K562 (cell line): ENCODE measurements at regions not wholly inside any gene's neighbourhood (a gene's known extent, or its start where the extent isn't known, plus 50 kb on each side); places are given as distances from the start of the nearest gene placed in this dataset.

Source experiments
- ATAC-seq: fragments of 200-7000 bp; cut with Tn5 transposase; 3 replicates; pipeline ENCODE4 v1.9.1; 2020; ENCODE audit warnings: moderate library complexity
- BruUV-seq: library from RNA; stranded (reverse); fragments of 400-500 nt; replicated peaks from 2 replicates; lab custom pipeline; 2021; lab: Mats Ljungman, UMichigan
- CTCF ChIA-PET: fragments of 300-600 bp; formaldehyde crosslinking; extraction: SDS; loops from one replicate; lab custom pipeline; 2021; ENCODE audit warnings: low intra/inter-chr PET ratio; lab: Yijun Ruan, JAX
- POLR2A ChIA-PET: fragments of 300-600, 350-650 bp; sonication (Branson Sonifier 250); formaldehyde crosslinking; extraction: SDS; loops from one replicate; lab custom pipeline; 2021; ENCODE audit warnings: antibody characterized with exemption, inconsistent platforms; lab: Yijun Ruan, JAX
- DNase-seq, 4 experiments: peaks; one replicate each; pipeline versions ENCODE4 v3.0.0 to v3.0.0-alpha.2; 2011 to 2018; ENCODE audit warnings: low spot score in 3 of 4, mixed read lengths in 3 of 4; ENCODE audit errors: extremely low read depth in 1 of 4
- FAIRE-seq: peaks from 2 replicates; lab custom pipeline; 2011; peaks lifted over from hg19 to GRCh38; lab: Jason Lieb, UNC
- H2AFZ ChIP-seq: 2 replicates; pipeline ENCODE4 v1.6.0; 2011; ENCODE audit warnings: low read depth, low read length, control low read depth, inconsistent platforms
- H3K27ac ChIP-seq: fragments of 200-600 bp; 3 replicates; pipeline ENCODE4 v1.8.0; 2011; ENCODE audit warnings: low read depth, mild to moderate bottlenecking, control low read depth, inconsistent platforms, low read length, moderate library complexity, mixed read lengths; ENCODE audit errors: extremely low read depth
- H3K27me3 ChIP-seq, 2 experiments: fragments of 300-600 bp in 1 of 2; 2 replicates in 1 of 2; 3 replicates in 1 of 2; pipeline versions ENCODE4 v1.6.0 to v1.8.0; 2011; ENCODE audit warnings: inconsistent platforms in 2 of 2, low read length in 2 of 2, mild to moderate bottlenecking in 1 of 2, mixed read lengths in 1 of 2, moderate library complexity in 1 of 2; ENCODE audit not compliant: control insufficient read depth in 2 of 2, insufficient read depth in 2 of 2
- H3K36me3 ChIP-seq: fragments of 300-600 bp; 3 replicates; pipeline ENCODE4 v1.8.0; 2011; ENCODE audit warnings: mild to moderate bottlenecking, low read length, inconsistent platforms; ENCODE audit not compliant: control insufficient read depth, insufficient read depth
- H3K4me1 ChIP-seq, 2 experiments: fragments of 200-600 bp in 1 of 2; replicated peaks in 1 of 2; 2 replicates in 1 of 2; 3 replicates in 1 of 2; pipeline versions ENCODE4 v1.5.1 to v1.8.0; 2011; ENCODE audit warnings: inconsistent platforms in 2 of 2, low read length in 2 of 2, mild to moderate bottlenecking in 1 of 2, mixed read lengths in 1 of 2, moderate library complexity in 1 of 2; ENCODE audit not compliant: control insufficient read depth in 2 of 2, insufficient read depth in 2 of 2
- H3K4me2 ChIP-seq: 2 replicates; pipeline ENCODE4 v1.6.1; 2011; ENCODE audit warnings: low read length, control low read depth, inconsistent platforms, mixed read lengths; ENCODE audit not compliant: insufficient read depth
- H3K4me3 ChIP-seq: fragments of 200-600 bp; sonication (generic), shearing (Covaris generic); 2 replicates; pipeline ENCODE4 v1.5.1; 2016; ENCODE audit warnings: control low read depth, inconsistent platforms
- H3K79me2 ChIP-seq: fragments of 200-600 bp; 3 replicates; pipeline ENCODE4 v1.8.0; 2011; ENCODE audit warnings: low read length, inconsistent platforms; ENCODE audit not compliant: control insufficient read depth, insufficient read depth
- H3K9ac ChIP-seq, 2 experiments: 2 replicates each; pipeline versions ENCODE4 v1.6.0 to v1.6.1; 2011; ENCODE audit warnings: low read depth in 2 of 2, low read length in 2 of 2, control low read depth in 1 of 2, inconsistent platforms in 1 of 2, mild to moderate bottlenecking in 1 of 2, mixed read lengths in 1 of 2; ENCODE audit not compliant: insufficient read depth in 1 of 2
- H3K9me1 ChIP-seq: one replicate; pipeline ENCODE4 v1.6.0; 2011; ENCODE audit warnings: inconsistent platforms, mild to moderate bottlenecking, low read length, moderate library complexity; ENCODE audit not compliant: control insufficient read depth, insufficient read depth
- H3K9me3 ChIP-seq: replicated peaks from 2 replicates; pipeline ENCODE4 v1.5.1; 2011; ENCODE audit warnings: low read depth, low read length, inconsistent platforms; ENCODE audit not compliant: control insufficient read depth, insufficient read depth
- H4K20me1 ChIP-seq: replicated peaks from 2 replicates; pipeline ENCODE4 v1.6.1; 2011; ENCODE audit warnings: low read length, inconsistent platforms, mixed read lengths; ENCODE audit not compliant: control insufficient read depth, insufficient read depth
- ARID1B ChIP-seq: fragments of 450-650 bp; IDR thresholded peaks from 2 replicates; pipeline ENCODE4 v1.6.1; 2016; ENCODE audit warnings: antibody characterized with exemption, mild to moderate bottlenecking, inconsistent platforms
- ELF1 ChIP-seq: fragments of 200-800 bp; sonication (Bioruptor generic); IDR thresholded peaks from 2 replicates; pipeline ENCODE4 v1.6.1; 2016; ENCODE audit warnings: missing genetic modification characterization, missing compliant biosample characterization
- HDAC6 ChIP-seq: IDR thresholded peaks from 2 replicates; pipeline ENCODE4 v1.6.1; 2012; ENCODE audit warnings: low read depth, mild to moderate bottlenecking, control low read depth, inconsistent platforms, low read length, moderate library complexity
- LEF1 ChIP-seq: fragments of 450-650 bp; IDR thresholded peaks from 2 replicates; pipeline ENCODE4 v1.6.1; 2016; ENCODE audit warnings: mild to moderate bottlenecking
- SMAD3 ChIP-seq: fragments of 450-650 bp; formaldehyde crosslinking; conservative IDR thresholded peaks from 2 replicates; pipeline ENCODE4 v1.4.0; 2020; ENCODE audit warnings: mild to moderate bottlenecking
- TSC22D4 ChIP-seq: fragments of 450-650 bp; IDR thresholded peaks from 2 replicates; pipeline ENCODE4 v1.6.1; 2016; ENCODE audit warnings: missing genetic modification characterization, missing biosample characterization, control low read depth
- ZNF696 ChIP-seq: fragments of 250-450 bp; sonication (Bioruptor Pico); conservative IDR thresholded peaks from 2 replicates; pipeline ENCODE4 v1.4.0; 2020; ENCODE audit warnings: mild to moderate bottlenecking, moderate library complexity
- ZNF830 ChIP-seq: fragments of 250-450 bp; sonication (Bioruptor Pico); IDR thresholded peaks from 2 replicates; pipeline ENCODE4 v1.5.0; 2021; ENCODE audit warnings: mild to moderate bottlenecking
- WGBS: fragments of 100-300 bp; shearing (Covaris generic); methylation state at CpG from one replicate; pipeline ENCODE4 v1.1.6; 2016; ENCODE audit warnings: low coverage, mixed read lengths; ENCODE audit not compliant: insufficient coverage; ENCODE audit errors: missing lambda C conversion rate; 5-methylcytosine and 5-hydroxymethylcytosine counted together
- in situ Hi-C: fragments of 300-500 bp; cut with MboI; formaldehyde crosslinking; loops from 4 replicates; pipeline ENCODE4 v1.15.0; 2018; ENCODE audit warnings: inconsistent platforms, mixed read lengths
- intact Hi-C: fragments of 100-400 bp; cut with micrococcal nuclease; formaldehyde crosslinking; loops from 2 replicates; pipeline ENCODE4 v1.14.2; 2022
- TF ChIP-seq, protein P1 (sequence below): fragments of 450-650 bp; IDR thresholded peaks from 2 replicates; pipeline ENCODE4 v1.6.1; 2018; ENCODE audit not compliant: partially characterized antibody
- TF ChIP-seq, protein P2 (sequence below), 2 experiments: fragments of 450-650 bp; formaldehyde crosslinking in 1 of 2; IDR thresholded peaks; 2 replicates each; pipeline versions ENCODE4 v1.4.0 to v1.6.1; 2014 to 2020; ENCODE audit warnings: mild to moderate bottlenecking in 2 of 2, borderline replicate concordance in 1 of 2, low read depth in 1 of 2
- TF ChIP-seq, protein P3 (sequence below): sonication (generic); formaldehyde crosslinking; IDR thresholded peaks from 2 replicates; pipeline ENCODE4 v1.8.1; 2023; ENCODE audit warnings: mild to moderate bottlenecking, missing genetic modification reagents

DNA sequence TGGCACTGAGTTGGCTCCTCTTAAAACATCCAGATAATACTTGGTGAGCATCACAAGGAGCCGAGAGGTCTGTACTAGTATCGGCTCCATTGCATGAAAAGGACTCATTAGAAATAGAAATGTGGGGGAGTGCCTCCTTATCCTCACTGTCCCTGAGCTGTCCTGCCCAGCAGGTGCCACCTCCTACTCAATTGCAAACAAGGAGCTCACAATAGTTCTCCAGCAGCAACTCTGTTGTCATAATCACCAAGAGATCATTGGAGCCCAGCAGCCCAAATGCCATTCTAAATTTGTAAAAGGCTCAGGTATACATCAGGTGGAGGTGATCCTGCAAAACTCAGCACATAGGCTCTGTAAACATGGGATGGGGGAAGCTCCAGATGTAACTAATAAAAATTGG is 99.1 kb downstream of the PLK2 start:
- FAIRE-seq (no peak), ATAC-seq (no peak), DNase-seq (no peak)
- H4K20me1 ChIP-seq = no peaks in the 10 kb centered on the region
- H3K27me3 ChIP-seq = no peaks in the 10 kb centered on the region
- CTCF ChIA-PET = no interaction called here
- H3K4me3 ChIP-seq = no peak overlapping the region
- no peak overlapping the region for H2AFZ ChIP-seq
- H3K9me3 ChIP-seq = no peaks in the 10 kb centered on the region
- H3K36me3 ChIP-seq = no peaks in the 10 kb centered on the region
- H3K9me1 ChIP-seq = no peaks in the 10 kb centered on the region
- H3K4me1 ChIP-seq = no peaks in the 10 kb centered on the region
- POLR2A ChIA-PET = no interaction called here
- no peak overlapping the region for H3K27ac ChIP-seq
- H3K4me2 ChIP-seq = no peak overlapping the region
- H3K79me2 ChIP-seq = no peaks in the 10 kb centered on the region
- H3K9ac ChIP-seq = no peak overlapping the region
- WGBS = 0% methylated on average over 2 of the region's 2 CpGs
- in situ Hi-C loops (no loop called here), intact Hi-C loops (no loop called here)
- no TSS peak for BruUV-seq
- TF ChIP-seq ELF1 (tag) (no peak), TSC22D4 (tag) (no peak), ZNF696 (CRISPR knock-in tag) (no peak), HDAC6 (no peak), LEF1 (no peak), SMAD3 (CRISPR knock-in tag) (no peak), ARID1B (no peak), ZNF830 (CRISPR knock-in tag) (no peak)
- TF ChIP-seq, protein P1, sequence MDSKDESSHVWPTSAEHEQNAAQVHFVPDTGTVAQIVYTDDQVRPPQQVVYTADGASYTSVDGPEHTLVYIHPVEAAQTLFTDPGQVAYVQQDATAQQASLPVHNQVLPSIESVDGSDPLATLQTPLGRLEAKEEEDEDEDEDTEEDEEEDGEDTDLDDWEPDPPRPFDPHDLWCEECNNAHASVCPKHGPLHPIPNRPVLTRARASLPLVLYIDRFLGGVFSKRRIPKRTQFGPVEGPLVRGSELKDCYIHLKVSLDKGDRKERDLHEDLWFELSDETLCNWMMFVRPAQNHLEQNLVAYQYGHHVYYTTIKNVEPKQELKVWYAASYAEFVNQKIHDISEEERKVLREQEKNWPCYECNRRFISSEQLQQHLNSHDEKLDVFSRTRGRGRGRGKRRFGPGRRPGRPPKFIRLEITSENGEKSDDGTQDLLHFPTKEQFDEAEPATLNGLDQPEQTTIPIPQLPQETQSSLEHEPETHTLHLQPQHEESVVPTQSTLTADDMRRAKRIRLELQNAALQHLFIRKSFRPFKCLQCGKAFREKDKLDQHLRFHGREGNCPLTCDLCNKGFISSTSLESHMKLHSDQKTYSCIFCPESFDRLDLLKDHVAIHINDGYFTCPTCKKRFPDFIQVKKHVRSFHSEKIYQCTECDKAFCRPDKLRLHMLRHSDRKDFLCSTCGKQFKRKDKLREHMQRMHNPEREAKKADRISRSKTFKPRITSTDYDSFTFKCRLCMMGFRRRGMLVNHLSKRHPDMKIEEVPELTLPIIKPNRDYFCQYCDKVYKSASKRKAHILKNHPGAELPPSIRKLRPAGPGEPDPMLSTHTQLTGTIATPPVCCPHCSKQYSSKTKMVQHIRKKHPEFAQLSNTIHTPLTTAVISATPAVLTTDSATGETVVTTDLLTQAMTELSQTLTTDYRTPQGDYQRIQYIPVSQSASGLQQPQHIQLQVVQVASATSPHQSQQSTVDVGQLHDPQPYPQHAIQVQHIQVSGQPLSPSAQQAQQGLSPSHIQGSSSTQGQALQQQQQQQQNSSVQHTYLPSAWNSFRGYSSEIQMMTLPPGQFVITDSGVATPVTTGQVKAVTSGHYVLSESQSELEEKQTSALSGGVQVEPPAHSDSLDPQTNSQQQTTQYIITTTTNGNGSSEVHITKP = no peak
- TF ChIP-seq, protein P2, sequence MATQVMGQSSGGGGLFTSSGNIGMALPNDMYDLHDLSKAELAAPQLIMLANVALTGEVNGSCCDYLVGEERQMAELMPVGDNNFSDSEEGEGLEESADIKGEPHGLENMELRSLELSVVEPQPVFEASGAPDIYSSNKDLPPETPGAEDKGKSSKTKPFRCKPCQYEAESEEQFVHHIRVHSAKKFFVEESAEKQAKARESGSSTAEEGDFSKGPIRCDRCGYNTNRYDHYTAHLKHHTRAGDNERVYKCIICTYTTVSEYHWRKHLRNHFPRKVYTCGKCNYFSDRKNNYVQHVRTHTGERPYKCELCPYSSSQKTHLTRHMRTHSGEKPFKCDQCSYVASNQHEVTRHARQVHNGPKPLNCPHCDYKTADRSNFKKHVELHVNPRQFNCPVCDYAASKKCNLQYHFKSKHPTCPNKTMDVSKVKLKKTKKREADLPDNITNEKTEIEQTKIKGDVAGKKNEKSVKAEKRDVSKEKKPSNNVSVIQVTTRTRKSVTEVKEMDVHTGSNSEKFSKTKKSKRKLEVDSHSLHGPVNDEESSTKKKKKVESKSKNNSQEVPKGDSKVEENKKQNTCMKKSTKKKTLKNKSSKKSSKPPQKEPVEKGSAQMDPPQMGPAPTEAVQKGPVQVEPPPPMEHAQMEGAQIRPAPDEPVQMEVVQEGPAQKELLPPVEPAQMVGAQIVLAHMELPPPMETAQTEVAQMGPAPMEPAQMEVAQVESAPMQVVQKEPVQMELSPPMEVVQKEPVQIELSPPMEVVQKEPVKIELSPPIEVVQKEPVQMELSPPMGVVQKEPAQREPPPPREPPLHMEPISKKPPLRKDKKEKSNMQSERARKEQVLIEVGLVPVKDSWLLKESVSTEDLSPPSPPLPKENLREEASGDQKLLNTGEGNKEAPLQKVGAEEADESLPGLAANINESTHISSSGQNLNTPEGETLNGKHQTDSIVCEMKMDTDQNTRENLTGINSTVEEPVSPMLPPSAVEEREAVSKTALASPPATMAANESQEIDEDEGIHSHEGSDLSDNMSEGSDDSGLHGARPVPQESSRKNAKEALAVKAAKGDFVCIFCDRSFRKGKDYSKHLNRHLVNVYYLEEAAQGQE (IDR thresholded peaks at IDR 0.05; ENCODE audit: borderline replicate concordance) = no peak
- TF ChIP-seq, protein P2 (CRISPR knock-in tag; IDR thresholded peaks at IDR 0.05; ENCODE audit: low read depth) = no peak
- TF ChIP-seq, protein P3, sequence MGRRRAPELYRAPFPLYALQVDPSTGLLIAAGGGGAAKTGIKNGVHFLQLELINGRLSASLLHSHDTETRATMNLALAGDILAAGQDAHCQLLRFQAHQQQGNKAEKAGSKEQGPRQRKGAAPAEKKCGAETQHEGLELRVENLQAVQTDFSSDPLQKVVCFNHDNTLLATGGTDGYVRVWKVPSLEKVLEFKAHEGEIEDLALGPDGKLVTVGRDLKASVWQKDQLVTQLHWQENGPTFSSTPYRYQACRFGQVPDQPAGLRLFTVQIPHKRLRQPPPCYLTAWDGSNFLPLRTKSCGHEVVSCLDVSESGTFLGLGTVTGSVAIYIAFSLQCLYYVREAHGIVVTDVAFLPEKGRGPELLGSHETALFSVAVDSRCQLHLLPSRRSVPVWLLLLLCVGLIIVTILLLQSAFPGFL (CRISPR knock-in tag) = no peak
